ENCODE measurements at regions not wholly inside any gene's neighbourhood (a gene's known extent, or its start where the extent isn't known, plus 50 kb on each side); places are given as distances from the start of the nearest gene placed in this dataset.
A peak's percentile ranks its signal among the peaks of the same experiment; 100 is the strongest.

DNA sequence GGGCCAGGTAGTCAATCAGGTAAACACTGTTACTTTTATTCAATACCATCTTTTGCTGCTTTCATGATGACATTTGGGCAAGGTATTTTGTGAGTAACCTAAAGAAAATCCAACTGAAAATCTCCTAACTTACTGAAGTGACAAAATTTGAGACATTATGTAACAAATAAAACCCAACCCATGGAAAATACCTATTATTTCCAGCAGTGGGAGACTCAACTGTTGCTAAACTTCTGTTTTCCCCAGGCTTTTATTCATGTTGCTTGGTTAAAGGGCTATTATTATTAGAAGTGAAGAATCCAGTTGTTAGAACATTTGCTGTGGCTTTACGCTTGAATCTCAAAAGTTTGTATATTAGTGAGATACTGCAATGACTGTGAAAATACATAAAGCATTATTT, 215.9 kb downstream of the MDFIC start:
- TF ChIP-seq EZH2phosphoT487 (IDR thresholded peaks at IDR 0.05; ENCODE audit: low read length) (no peak), EZH2 (optimal IDR thresholded peaks at IDR 0.05; ENCODE audit: low read depth, low read length) (no peak)
- TF ChIP-seq, protein P1, sequence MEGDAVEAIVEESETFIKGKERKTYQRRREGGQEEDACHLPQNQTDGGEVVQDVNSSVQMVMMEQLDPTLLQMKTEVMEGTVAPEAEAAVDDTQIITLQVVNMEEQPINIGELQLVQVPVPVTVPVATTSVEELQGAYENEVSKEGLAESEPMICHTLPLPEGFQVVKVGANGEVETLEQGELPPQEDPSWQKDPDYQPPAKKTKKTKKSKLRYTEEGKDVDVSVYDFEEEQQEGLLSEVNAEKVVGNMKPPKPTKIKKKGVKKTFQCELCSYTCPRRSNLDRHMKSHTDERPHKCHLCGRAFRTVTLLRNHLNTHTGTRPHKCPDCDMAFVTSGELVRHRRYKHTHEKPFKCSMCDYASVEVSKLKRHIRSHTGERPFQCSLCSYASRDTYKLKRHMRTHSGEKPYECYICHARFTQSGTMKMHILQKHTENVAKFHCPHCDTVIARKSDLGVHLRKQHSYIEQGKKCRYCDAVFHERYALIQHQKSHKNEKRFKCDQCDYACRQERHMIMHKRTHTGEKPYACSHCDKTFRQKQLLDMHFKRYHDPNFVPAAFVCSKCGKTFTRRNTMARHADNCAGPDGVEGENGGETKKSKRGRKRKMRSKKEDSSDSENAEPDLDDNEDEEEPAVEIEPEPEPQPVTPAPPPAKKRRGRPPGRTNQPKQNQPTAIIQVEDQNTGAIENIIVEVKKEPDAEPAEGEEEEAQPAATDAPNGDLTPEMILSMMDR (IDR thresholded peaks at IDR 0.05; ENCODE audit: low read length) = no peak
- H3F3A ChIP-seq (ENCODE audit: insufficient read depth, low read length) = no peaks in the 10 kb centered on the region
- H3K27me3 ChIP-seq (replicated peaks; ENCODE audit: insufficient read depth, low read length) = no peaks in the 10 kb centered on the region
- no peak overlapping the region for H2AFZ ChIP-seq (ENCODE audit: low read length)
- H3K79me2 ChIP-seq (ENCODE audit: low read length) = no peaks in the 10 kb centered on the region
- no peaks in the 10 kb centered on the region for H3K9me3 ChIP-seq (replicated peaks; ENCODE audit: insufficient read depth, low read length)
- H3K27ac ChIP-seq (ENCODE audit: low read length) = no peak overlapping the region
- H3K4me3 ChIP-seq (ENCODE audit: low read length) = no peak overlapping the region
- no peaks in the 10 kb centered on the region for H3K9me2 ChIP-seq (replicated peaks; ENCODE audit: insufficient read depth, low read length)
- H3K36me3 ChIP-seq (replicated peaks; ENCODE audit: insufficient read depth, low read length) = no peaks in the 10 kb centered on the region
- H3K9ac ChIP-seq (ENCODE audit: low read length) = no peak overlapping the region
- DNase-seq = no peak
- no peak overlapping the region for H3K4me2 ChIP-seq (ENCODE audit: low read depth, low read length)
- H3K4me1 ChIP-seq (ENCODE audit: low read length) = peaks cover 14% of the 10 kb centered on the region
- H4K20me1 ChIP-seq (ENCODE audit: insufficient read depth, low read length) = no peaks in the 10 kb centered on the region

DNA sequence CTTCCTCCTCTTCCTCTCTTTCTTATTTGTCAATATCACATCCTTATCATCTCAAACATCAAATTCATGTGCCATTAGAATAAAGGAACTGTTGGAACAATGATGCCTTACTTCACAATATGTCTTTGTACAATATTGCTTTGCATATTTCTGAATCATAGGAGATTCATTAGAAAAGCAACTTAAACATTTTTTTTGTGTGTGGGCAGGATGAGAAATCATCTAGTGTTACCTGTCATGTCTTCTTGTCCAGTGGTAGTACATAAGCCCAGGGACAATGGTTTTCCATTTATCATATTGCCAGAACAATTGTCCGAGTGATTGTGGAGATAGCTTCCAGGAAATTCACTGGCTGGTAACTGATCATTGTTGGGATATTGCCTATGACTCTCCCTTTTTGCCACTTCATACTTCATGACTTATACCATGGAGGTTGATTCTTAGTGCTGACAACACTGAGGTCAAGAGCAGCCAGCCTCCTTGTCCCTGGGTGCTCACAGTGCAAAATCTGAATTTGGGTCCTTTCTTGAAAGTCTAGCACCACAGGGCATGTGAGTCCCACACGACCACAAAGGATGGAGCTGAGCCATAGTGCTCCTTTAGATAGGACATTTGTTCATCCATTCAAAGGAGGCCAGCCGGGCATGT, 215.0 kb downstream of the MDFIC start:
- no peaks in the 10 kb centered on the region for H3F3A ChIP-seq (ENCODE audit: insufficient read depth, low read length)
- no peaks in the 10 kb centered on the region for H4K20me1 ChIP-seq (ENCODE audit: insufficient read depth, low read length)
- H3K9ac ChIP-seq (ENCODE audit: low read length) = no peak overlapping the region
- H3K27me3 ChIP-seq (replicated peaks; ENCODE audit: insufficient read depth, low read length) = no peaks in the 10 kb centered on the region
- no peak for DNase-seq
- H3K4me1 ChIP-seq (ENCODE audit: low read length) = peaks cover 14% of the 10 kb centered on the region
- H3K9me3 ChIP-seq (replicated peaks; ENCODE audit: insufficient read depth, low read length) = no peaks in the 10 kb centered on the region
- no peak overlapping the region for H3K4me2 ChIP-seq (ENCODE audit: low read depth, low read length)
- TF ChIP-seq, protein P1 (IDR thresholded peaks at IDR 0.05; ENCODE audit: low read length) = no peak
- TF ChIP-seq EZH2phosphoT487 (IDR thresholded peaks at IDR 0.05; ENCODE audit: low read length) (no peak), EZH2 (optimal IDR thresholded peaks at IDR 0.05; ENCODE audit: low read depth, low read length) (no peak)
- no peaks in the 10 kb centered on the region for H3K36me3 ChIP-seq (replicated peaks; ENCODE audit: insufficient read depth, low read length)
- H3K4me3 ChIP-seq (ENCODE audit: low read length) = no peak overlapping the region
- H3K9me2 ChIP-seq (replicated peaks; ENCODE audit: insufficient read depth, low read length) = no peaks in the 10 kb centered on the region
- no peaks in the 10 kb centered on the region for H3K79me2 ChIP-seq (ENCODE audit: low read length)
- H2AFZ ChIP-seq (ENCODE audit: low read length) = no peak overlapping the region
- no peak overlapping the region for H3K27ac ChIP-seq (ENCODE audit: low read length)

DNA sequence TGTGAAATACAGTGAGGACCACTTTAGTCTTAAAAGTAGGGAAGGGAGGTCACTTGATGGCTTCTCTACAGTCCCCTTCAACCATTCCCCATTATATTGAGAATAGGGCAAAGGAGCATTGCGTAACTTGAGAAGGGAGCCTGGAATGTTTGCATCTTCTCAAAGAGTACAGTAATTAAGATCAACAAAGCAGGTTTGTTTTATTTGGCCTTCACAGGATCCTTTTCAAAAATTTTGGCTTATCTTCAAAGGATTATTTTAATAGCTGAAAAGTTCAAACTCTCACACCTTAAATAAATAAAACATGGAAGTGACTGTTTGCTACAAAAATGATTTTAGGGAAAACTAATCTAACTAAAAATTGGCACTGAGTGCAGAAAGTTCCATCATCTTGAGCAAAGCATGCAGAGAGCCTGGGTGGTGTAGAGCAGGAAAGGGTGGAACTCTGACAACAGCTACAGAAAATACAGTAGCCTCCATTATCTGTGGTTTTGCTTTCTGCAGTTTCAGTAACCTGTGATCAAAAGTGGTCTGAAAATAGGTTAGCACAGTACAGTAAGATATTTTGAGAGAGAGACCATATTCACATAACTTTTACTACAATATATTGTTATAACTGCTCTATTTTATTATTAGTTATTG, 214.0 kb downstream of the MDFIC start:
- DNase-seq = peak; percentile 77
- Histone ChIP-seq H3K4me2 (ENCODE audit: low read depth, low read length) (peak overlapping the region; percentile 1; the same call in 1 of the 2 replicates), H2AFZ (ENCODE audit: low read length) (no peak overlapping the region), H3F3A (ENCODE audit: insufficient read depth, low read length) (no peaks in the 10 kb centered on the region), H3K27me3 (replicated peaks; ENCODE audit: insufficient read depth, low read length) (no peaks in the 10 kb centered on the region), H3K9ac (ENCODE audit: low read length) (no peak overlapping the region), H3K27ac (ENCODE audit: low read length) (no peak overlapping the region), H3K4me1 (ENCODE audit: low read length) (peaks cover 14% of the 10 kb centered on the region), H3K9me3 (replicated peaks; ENCODE audit: insufficient read depth, low read length) (no peaks in the 10 kb centered on the region), H3K36me3 (replicated peaks; ENCODE audit: insufficient read depth, low read length) (no peaks in the 10 kb centered on the region), H4K20me1 (ENCODE audit: insufficient read depth, low read length) (no peaks in the 10 kb centered on the region), H3K79me2 (ENCODE audit: low read length) (no peaks in the 10 kb centered on the region), H3K4me3 (ENCODE audit: low read length) (no peak overlapping the region), H3K9me2 (replicated peaks; ENCODE audit: insufficient read depth, low read length) (no peaks in the 10 kb centered on the region)
- TF ChIP-seq EZH2phosphoT487 (IDR thresholded peaks at IDR 0.05; ENCODE audit: low read length) (no peak), EZH2 (optimal IDR thresholded peaks at IDR 0.05; ENCODE audit: low read depth, low read length) (no peak)
- TF ChIP-seq, protein P1 (IDR thresholded peaks at IDR 0.05; ENCODE audit: low read length) = no peak
